H4 (cell line): ENCODE measurements at regions not wholly inside any gene's neighbourhood (a gene's known extent, or its start where the extent isn't known, plus 50 kb on each side); places are given as distances from the start of the nearest gene placed in this dataset.

Source experiments
- DNase-seq: peaks from one replicate; pipeline ENCODE4 v3.0.0-alpha.2; 2015; ENCODE audit warnings: low spot score

DNA sequence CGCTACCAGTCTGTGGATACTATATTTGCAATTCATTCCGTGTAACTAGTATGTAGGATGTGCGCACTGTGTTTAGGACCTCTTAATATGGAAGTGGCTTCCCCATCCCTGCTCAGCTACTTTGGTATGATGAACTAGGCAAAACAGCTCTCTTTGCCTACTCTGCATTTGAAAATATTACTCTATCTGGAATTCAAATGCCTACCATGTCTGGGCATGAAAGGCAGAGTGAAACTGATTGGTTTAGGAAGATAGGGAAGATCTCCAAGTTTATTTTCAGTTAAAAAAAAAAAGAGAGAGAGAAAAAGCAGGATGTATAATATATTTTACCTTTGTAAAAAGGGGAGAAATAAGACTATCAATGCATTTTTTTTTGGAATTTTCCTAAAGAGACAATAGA lies 74.1 kb upstream of the ELL2 start:
- DNase-seq = no peak

DNA sequence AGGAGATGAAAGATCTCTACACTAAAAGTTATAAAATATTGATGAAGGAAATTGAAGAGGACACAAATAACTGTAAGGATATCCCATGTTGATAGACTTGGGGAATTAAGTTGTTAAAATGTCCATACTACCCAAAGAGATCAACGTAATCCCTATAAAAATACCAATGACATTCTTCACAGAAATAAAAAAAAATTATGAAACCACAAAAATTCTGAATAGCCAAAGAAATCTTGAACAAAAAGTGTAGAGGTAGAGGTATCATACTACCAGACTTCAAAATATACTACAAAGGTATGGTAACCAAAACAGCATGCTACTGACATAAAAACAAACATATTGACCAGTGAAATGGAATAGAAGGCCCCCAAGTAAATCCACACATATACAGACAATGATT lies 71.5 kb upstream of the ELL2 start:
- no peak for DNase-seq

DNA sequence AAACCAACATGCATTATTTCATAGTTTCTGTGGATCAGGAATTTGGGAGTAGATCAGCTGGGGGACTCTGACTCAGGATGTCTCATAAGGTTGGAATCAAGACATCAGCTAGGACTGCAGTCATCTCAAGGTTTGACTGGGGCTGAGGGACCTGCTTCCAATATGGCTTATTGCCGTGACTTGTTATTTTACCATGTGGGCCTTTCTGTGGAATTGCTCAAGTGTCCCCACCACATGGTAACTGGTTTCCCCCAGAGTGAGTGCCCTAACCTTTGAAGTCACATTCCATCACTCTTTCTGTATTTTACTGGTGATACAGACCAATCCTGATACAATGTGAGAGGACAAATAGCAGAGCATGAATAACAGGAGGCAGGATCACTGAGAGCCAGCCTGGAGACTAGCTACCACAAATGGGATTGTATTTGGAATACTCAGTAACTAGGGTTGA lies 70.2 kb upstream of the ELL2 start:
- no peak for DNase-seq

DNA sequence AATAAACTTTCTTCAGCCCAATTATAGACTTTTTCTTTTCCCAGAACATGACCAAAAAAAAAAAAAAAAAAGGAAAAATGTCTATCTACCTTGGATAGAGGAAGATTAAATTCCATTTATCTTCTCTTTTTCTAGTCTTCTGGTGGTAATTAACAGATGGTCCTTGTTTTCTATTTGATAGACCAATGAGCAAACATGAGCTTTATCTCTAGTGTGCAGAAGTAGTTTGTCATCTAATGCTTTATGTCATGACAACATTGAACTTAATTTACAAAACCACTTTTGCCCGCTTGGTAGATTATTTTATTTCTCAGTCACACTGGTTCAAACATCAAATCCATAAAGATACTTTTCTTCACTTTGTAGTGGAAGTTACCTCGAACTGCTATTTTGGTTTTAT lies 69.5 kb upstream of the ELL2 start:
- DNase-seq = no peak

DNA sequence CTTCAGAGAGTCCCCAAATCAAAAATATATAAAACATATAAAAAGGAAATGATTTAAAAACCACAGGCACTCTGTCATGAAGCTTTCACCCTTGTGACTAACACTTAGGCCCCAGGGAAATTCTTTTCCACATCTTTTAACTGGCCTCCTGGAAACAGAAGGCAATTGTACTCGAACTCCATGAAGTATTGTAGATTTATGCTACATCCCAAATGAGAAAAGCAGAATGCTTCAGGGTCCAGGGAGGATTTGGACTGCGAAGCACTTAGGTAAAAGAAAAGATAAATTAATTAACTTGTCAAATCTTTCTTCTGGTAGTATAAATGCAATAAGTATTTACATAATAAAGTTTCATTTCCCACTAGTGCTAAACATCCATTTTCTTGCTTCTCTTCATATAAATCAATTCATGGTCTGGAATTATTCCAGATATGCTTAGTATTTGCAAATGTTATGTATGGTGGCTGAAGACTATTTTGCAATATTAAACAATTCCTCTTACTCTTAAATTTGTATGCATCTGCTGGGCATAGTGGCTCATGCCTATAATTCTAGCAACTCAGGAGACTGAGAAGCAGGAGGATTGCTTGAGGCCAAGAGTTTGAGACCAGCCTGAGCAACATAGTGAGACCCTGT lies 64.9 kb upstream of the ELL2 start:
- DNase-seq = peak; percentile 55

DNA sequence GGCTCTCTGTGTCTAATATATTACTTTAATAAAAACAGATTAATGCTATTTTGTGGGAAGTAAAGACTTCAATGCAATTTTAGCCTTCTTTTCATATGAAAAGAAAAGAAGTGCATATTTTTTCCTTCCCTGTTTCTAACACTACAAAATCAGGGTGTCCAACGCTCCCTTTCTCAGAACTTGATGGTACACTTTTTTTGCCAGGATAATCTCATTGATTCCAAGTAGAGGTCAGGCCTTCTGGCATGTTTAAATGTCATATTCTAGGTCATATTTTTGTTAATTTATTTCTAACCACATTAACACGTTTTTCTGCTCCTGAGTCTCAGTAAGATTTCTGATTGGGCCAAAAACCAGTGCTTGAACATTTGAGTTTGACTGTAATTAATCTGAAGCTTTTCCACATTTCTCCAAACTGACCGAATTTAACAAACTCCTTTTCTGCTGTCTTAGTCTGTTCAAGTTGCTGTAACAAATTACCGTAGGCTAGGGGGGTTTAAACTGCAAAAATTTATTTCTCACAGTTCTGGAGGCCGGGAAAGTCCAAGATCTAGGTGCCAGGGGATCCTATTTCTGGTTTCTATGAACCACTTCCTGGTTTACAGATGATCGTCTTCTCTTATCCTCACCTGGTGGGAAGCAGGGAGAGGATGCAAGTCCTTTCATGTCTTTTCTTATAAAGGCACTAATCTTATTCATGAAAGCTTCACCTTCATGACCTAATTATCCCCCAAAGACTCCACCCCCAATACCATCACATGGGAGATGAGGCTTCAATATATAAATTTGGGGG lies 63.2 kb upstream of the ELL2 start:
- DNase-seq = no peak

DNA sequence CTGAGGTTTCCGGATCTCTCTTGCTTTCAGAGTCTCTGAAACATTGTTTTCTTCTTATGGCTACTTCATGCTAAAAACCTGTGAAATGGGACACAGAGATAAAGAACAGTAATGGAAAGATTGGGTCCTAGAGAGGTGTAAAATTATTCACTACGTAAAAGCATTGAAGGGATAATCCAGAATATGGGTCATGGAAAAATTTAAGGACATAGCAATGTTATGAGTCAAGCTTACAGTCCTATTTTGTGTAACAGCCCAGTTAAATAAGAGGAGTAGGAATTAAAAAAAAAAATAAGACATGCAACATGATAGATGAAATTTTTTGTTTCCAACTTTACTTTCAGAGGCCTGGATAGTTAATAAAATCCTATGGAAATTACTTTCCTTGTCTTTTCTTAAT lies 61.9 kb upstream of the ELL2 start:
- no peak for DNase-seq

DNA sequence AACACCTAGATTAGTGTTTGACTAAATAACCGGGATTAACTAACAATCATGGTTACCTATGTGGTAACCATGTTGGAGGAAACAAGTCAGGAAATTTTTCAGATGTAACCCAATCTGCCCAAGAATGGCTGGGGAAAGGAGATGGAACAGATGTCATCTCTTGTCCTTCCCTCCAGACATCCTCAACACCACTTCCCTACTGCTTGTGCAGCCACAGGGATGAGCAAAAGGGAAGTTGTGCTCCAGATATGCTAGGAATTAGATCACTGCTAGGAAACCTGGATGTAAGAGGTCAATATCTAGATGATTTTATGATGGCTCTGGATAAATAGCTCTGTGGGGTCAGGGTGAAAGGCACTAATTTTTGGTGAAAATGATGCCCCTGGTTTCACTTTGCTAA lies 61.3 kb upstream of the ELL2 start:
- no peak for DNase-seq

DNA sequence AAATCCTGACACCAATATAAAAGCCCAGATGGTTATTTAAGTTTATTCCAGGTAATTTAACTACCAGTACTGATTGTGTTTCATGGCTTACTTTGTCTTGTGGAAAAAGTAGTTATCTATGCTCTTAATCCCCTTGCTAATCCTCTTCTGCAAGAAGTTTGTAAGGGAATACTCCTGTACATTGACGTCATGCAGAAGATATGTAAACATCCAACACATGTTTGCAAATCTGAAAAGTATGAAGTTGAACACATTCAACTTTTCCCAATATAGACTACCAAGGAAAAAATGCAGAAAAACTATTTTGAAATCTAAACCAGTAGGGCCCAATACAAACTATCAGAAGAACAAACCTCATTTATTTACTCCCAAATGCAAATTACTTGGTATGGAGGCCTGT lies 56.3 kb upstream of the ELL2 start:
- peak; percentile 85 for DNase-seq

DNA sequence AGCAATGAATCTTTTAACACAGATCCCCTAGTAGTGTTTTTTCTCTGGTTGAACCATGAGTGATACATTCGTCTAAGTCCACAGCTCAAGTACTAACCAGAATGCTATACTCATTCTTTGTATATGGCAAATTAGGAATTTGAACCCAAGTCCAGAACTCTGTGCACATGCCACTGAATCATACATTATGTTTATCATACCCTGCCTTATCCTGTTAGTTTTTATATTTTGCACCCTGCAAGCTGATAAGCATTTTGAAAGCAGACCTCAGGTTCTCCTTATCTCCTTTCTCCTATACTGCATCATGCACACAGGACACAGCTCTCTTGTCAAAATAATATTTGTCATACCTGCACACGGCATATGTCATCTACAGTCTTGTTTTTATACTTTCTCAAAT lies 54.6 kb upstream of the ELL2 start:
- no peak for DNase-seq

DNA sequence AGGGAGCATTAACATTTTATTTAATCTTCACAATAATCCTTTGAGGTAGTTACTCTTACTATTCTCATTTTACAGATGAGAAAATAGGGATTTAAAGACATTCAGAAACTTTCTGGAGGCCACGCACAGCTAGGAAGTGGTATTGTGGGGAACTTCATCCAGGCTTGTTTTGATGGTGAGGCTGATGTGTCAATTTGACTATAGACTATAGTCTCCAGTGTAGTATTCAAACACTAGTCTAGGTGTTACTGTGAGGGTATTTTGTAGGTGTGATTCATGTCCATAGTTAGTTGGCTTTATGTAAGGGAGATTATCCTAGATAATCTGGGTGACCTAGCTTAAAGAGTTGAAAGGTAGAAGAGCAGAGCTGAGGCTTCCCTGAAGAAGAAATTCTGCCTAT lies 54.1 kb upstream of the ELL2 start:
- DNase-seq = no peak

DNA sequence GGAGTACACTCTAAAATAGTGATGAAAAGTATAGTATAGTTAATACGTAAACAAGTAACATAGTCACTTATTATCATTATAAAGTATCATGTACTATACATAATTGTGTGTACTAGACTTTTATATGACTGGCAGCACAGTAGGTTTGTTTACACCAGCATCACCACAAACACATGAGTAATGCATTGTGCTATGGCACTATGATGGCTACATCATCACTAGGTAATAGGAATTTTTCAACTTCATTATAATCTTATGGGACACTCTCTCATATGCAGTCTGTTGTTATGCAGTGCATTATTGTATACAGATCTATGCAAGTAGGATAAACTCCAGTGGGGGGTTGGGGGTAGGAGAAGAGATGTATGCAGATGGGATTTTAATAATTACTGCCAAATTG lies 52.7 kb upstream of the ELL2 start:
- peak; percentile 35 for DNase-seq

DNA sequence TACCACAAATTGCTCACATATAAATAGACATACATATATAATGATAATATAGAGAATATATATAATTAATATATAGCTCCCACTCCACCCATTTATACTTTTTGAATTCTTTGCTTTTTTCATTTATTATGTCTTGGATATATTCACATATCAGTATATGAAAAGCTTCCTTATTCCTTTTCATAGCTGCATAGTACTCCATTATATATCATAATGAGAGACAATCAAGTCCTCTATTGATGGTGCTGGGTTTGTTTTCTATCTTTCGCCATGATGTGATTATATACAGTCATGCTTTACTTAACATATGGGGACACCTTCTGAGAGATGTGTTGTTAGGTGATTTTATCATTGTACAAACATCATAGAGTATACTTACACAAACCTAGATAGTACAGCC lies 51.6 kb upstream of the ELL2 start:
- DNase-seq = no peak

DNA sequence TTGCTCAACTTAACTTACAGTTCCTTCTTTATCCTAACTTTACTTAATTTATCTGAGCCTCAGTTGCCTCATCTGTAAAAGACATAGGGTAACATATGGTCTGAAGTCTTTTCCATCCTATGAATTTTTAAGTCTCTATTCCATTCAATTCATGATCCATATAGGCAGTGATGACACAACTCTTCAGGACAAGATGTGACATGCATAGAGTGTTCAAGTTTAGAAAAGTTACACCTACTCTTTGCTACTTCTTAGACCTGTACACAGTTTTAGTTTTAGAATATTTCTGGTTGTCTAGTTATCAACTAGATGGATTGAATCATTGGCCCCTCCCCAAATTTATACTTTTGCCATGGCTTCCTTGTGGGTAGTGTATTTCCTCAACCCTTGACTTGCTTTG lies 50.7 kb upstream of the ELL2 start:
- DNase-seq = no peak
